HG03039 (cell line): ENCODE measurements at regions not wholly inside any gene's neighbourhood (a gene's known extent, or its start where the extent isn't known, plus 50 kb on each side); places are given as distances from the start of the nearest gene placed in this dataset.
"Not testable (repeated sequence)": the region's sequence is repeated elsewhere in the genome, so short reads cannot be mapped to it uniquely, and the experiment has no call there.

Experiments used
- ATAC-seq: cut with Tn5 transposase; IDR thresholded peaks from one replicate; pipeline ENCODE4 v1.9.1; 2021; ENCODE audit warnings: mild to moderate bottlenecking, moderate library complexity; ENCODE audit not compliant: unreplicated experiment

DNA sequence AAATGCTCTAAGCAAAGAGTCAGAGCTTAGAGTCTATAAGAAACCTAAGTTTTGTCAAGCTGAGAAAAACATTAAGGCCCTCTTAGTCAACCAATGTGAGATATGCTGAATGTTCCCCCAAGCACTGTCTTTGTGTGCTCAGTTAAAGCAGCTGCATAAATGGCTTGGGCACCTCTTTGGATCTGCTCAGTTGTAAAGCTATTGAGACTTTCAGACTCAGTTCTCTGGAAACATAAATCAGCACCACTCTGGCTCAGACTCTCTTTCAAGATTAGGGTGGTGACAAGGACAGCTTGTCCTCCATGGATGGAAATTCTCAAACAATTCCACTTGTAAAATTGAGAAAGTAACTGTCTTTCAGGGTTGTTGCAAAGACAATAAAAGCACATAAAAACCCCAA, 807.9 kb downstream of the PRELID2 start:
- no peak for ATAC-seq

DNA sequence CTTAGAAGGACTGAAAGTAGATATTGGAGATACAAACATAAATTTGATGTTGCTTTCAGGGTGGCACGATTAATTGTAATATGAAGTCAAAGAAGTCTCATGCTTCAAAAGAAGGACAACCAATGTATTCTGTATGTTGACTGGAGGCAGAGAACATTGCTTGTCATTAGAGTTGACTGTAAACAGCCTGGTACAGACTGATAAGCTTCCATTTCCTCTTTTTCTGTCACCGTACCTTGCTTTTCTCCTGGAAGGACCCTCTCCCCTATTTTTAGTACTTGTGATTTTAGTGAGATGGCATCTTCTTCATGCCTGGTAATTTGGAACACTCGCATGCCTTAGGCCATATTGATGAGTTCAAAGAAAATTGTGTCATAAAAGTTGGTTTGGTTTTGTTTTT, 809.4 kb downstream of the PRELID2 start:
- ATAC-seq = no peak

DNA sequence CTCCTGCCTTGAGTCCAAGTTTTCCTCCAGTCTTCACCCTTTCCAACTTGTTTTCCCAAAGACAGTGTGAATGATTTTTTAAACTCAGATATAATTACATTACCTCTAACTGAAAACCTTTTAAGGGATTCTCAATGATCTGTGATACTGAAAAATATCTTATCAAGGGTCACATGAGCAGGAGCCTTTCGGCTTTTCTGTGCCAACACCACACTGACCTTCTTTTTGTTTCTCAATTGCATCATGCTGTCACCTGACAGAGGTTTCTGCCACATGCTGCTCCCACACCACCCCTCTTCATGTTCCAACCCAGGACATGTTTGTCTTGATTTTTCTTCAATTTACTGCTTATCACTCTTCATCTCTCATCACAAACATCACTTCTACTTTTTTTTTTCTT, 820.0 kb downstream of the PRELID2 start:
- no peak for ATAC-seq

DNA sequence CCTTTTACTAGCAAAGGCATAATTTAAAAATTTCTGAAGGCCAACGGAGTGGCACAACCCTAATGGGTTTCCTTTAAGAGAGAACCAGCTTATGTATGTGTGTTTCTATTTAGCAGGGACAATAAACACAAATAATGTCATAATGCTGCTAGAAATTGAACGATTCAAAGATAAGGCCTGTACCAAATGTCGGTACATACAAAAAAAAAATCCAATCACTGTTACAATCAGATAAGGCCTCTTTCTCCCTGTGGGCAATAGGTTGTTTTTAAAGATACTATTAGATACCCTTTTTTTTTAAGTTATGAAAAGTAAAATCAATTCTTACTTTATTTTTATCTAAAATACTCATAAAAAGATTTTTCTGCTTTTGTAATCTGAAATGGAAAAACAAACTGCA, 821.0 kb downstream of the PRELID2 start:
- ATAC-seq = no peak

DNA sequence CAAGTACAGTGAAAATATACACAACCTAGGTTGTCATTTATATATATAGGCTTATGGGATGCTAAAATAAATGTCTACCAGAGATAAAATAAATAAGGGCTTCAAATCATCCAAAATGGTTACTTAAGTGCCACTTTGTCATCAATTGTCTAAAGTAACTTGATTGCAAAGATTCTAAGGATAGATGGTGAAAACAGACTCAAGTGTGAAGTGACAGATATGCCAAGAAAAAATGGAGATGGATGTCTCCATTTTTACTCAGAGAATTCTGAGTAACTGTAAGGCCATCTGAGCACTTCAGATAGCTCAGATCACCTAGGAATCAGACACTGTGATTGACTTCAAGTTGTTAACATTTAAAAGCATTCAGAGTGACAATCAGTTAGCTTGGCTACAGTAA, 824.3 kb downstream of the PRELID2 start:
- ATAC-seq = no peak

DNA sequence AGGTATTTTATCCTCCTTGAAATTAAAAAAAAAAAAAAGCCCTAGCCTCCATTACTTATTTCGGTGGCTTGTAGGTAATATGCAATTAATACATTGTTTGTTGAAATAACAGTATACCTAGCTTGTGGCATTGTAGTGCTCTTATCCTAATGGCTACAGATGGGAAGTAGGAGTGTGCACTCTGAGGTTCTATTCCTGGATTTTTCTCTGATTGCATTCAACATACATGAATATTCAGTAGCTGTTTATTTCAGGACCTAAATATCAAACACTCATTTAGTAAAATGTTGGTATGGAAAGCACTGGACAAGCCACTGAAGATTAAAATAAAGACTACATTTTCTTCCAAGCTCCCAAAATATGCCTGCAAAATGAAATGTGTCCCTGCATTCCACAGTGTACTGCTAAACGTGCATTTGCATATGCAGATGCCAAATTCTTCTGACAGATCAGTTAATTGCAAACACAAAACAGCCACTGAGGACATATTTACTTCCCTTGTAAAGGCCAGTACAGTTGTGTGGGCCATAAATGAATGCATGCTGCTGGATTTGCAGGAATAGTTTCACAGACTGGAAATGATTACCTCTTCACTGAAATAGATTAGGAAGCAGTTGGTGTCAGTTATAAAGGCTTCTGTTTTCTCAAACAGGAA, 826.1 kb downstream of the PRELID2 start:
- ATAC-seq = no peak

DNA sequence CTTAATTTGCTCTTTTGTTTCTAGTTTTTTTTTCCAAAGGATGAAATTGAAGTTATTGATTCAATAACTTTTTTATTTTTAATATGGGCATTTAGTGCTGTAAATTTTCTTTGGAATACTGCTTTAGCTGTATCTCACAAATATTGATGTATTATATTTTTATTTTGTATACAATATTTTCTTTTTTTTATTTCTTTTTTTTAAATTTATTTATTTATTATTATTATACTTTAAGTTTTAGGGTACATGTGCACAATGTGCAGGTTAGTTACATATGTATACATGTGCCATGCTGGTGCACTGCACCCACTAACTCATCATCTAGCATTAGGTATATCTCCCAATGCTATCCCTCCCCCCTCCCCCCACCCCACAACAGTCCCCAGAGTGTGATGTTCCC, 823.7 kb downstream of the KCTD16 start:
- not testable (repeated sequence) for ATAC-seq

DNA sequence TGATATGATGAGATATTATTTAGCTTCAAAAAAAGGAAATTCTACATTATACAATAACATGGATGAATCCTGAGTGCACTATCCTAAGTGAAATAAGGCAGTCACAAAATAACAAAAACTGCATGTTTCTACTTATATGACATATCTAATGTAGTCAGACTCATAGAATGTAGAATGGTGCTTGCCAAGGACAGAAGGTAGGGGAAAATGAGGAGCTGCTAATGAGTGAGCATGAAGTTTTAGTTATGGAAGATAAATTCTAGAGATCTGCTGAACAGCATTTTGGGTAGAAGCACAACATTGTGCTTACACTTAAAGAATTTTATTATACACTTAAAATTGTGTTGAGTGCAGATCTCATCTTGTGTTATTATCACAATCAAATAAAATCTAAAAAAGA, 812.4 kb downstream of the KCTD16 start:
- no peak for ATAC-seq

DNA sequence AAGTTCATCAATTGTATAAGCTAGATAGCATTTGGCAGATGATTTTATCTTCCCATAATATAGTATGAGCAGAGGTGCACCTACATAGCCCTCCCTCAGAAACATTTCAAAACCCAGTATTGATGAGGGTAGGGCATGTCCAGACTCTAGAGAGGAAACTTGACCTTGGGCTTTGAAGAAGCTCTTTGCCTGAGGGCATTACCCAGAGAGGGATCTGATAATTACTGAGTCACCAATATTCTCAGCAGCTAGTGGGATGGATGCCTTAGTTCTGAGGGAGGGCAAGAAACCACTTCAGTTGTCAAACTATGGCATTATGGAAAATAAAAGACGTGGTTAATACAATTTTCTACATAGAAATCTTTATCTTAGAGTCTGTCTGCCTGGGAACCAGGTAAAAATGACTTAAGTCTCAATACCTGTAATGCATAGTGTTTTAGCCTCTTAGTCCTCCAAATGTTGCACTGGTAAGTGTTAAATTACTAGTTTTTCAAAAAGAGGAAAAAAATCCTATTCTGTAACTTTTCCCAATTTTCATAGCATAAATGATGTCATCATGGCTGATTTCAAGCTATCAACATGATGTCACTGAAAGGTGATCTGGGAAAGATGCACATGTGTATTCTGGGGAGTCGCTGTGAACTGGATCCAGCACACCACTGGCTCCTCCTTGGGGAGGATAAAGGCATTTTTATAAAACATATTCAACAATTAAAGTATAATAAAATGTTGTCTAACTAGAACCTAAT, 809.0 kb downstream of the KCTD16 start:
- no peak for ATAC-seq

DNA sequence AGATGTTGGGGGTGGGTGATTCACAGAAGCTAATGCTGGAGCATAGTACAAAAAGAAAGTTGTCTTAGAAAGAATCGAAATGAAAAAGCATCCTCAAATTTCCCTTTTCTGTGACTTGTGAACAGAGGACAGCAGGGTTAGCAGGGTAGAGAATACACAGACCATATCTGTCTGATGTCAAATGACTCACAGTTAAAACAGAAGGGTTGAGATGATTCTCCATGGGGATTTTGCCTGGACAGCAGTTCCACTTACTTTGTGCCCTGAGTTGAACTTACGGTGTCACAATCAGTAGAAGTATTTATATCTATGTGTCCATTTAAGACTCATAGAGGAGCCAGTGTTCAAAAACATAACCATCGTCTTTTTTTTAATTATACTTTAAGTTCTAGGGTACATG, 801.6 kb downstream of the KCTD16 start:
- no peak for ATAC-seq

DNA sequence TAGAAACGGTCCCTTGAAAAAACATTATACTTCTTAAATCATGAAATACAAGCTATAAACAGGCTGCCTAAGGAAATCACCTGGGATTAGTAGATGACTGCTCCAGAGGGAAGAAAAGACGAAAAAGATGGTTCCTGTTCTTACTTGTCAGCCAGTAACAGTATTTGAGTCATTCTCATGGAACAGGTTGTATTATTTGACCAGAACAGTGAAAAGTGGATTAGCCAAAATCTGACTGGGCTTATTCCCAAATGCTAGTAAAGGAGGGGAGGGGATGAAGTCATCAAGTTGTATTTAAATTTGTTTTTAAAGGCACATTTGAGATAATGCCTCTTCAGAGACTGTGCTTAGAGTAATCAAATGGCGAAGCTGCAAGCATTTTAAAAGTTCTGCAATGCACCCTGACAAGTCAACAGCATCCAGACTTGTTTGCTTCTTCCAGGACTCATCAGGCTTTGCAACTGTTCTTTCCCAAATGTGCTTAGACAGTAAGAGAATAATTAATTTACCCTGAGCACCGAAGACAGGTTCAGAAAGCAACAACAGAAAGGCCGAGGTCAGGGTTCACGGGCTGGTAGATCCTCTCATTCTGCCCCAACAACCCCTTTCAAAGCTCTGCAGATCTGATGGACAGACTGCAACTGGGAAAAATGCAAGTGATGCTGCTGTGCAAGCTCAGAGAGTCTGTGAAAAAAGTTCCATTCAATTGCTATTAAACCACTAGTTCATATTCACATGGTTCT, 800.6 kb downstream of the KCTD16 start:
- ATAC-seq = no peak

DNA sequence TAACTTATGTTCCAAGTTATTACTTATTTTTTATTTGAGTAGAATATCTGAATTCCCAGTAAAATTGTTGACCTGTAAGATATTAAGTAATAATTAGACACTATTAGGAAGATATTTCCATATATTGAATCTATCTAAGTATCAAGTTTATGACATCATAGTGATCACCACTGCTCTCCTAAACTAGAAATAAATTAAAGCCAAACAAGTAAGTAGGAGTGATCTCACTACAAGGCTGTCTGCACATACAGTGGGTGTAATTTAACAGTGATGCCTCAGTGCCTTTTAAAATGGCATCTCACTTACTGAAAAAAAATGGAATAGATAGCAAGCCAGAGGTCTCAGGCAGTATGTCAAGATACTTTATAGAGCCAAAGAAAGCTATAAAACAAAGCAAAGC, 789.6 kb downstream of the KCTD16 start:
- no peak for ATAC-seq

DNA sequence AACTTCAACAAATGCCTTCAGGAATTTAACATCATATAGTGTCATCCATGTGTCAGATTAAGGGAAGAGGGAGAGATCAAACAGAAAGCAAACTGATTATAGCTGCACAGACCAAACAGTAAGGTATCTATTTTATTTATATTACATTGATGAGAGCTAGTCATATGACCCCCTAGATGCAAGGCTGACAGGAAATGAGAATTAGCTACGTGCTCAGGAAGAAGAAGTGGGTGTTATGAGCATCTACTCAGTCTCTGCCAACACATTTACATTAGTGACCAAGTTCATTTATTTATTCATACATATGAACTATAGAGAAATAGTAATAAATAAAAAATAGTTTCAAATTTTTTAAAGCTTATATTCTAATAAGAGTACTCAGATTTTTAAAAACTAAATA, 787.3 kb downstream of the KCTD16 start:
- ATAC-seq = no peak

DNA sequence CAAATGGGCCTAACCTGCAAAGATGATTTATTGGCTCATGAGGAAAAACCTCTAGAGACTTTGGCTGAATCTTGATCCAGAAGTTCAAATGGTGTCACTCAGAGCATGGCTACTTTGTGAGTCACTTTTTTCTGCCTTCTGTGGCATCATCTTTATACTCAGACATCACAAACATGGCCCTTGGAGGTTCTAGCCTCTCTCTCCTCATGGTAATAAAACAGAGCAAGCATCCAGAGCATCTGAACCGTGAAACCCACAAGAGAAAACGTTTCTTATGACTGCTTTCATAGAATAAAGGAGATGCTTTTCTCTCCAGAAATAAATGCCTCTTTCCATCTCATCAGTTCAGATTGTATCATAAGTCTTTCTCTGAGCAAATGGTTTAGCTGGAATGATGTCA, 780.3 kb downstream of the KCTD16 start:
- no peak for ATAC-seq

DNA sequence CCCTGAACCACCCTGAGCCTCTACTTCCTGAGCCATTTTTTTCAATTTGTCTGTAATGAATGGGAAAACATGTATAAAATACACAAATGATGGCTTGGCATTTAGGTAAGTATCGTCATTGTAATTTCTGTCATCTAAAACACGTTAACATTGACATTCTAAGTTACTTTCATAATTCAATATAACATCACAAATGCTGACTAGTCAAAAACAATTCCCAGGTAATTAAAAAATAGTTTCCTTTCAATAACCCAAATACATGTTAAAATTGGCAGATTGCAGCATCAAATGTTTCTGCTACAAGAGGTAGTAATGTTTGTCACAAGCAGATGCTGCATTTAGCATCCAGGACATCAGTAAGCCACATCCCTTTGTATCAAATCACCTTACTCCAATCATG, 776.4 kb downstream of the KCTD16 start:
- no peak for ATAC-seq

DNA sequence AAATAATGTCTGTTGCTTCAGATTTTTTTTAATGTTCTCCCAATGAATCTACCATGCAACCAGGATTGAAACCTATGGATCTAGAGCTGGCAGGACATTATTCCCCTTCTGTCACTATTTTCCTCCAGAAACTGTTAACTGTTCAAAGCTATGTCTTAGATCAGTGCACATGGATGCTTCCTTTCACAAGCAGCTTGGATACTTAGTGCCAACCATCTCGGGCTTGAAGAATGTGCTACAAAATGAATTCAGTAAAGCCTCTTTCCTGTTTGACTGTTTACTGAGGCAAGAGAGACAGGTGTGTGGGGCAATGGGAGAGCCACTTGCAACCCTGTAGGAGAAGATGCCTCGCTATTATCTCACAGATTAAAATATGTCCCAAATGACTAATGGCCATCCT, 774.8 kb downstream of the KCTD16 start:
- ATAC-seq = no peak

DNA sequence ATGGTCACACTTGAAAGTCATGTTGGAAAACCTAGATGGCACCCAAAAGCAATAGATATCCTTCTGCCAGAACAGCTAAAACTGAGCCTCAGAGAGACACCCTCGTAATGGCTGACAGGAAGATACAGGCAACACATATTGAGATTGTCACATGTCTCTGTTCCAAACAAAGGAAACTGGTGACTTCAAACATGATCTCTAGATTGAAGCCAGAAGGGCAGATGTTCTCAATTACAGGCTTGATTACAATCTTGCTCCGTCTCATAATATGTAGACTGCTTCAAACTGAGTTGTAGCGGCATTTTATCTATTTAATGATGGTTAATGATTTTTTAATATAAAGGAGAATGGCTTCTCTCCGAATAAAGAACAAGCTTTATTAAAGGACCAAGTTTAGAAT, 774.3 kb downstream of the KCTD16 start:
- ATAC-seq = no peak

DNA sequence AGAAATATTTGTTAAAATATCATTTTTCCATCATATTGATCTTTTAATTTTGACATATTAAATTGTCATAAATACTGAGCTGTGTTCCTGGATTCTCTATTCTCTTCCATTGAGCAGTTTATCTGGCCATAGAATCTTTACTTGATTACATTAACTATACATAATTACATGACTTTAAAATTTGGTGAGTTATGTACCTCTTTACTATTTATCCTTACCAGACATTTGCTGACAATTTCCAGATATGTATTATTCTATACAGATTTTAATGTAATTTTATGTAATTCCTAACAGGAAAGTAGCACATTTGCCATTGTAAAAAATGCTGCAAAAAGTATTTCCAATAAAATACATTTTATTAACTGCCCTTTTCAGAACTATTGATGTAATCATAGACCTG, 770.3 kb downstream of the KCTD16 start:
- ATAC-seq = no peak

DNA sequence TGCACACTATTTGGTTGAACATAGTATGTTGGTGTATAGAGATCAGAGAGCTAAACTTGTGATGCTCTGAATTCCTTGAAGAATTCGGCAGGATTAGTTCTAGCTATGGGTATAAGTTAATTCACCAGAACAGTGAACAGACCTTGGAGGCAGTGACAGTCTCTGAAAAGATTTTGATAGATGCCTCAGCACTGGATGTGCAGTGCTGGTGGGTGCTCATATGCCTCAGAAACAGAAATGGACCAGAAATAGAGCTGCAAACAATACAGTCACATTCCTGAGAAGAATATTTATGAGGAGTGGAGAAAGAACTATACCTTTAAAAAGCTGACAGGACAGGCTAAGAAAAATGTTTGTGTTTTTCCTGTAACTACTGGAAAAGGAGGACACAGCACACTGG, 747.7 kb downstream of the KCTD16 start:
- no peak for ATAC-seq

DNA sequence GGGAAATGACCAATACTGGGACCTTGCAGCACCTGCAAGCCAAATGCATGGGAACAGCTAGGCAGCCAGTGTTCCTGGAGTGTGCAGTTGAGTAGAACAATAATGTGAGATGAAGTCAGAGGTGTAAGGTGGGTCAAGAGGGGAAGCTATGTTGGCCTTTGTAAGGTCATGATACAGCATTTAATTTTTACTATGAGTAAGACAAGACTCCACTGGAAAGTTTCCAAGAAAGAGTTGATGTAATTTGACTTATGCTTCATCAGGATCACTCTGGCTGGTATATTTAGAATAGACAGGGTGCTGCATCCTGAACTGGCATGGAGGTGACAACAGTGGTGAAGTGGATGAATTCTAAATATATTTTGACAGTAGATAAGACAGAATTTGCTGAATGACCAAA, 744.8 kb downstream of the KCTD16 start:
- no peak for ATAC-seq

DNA sequence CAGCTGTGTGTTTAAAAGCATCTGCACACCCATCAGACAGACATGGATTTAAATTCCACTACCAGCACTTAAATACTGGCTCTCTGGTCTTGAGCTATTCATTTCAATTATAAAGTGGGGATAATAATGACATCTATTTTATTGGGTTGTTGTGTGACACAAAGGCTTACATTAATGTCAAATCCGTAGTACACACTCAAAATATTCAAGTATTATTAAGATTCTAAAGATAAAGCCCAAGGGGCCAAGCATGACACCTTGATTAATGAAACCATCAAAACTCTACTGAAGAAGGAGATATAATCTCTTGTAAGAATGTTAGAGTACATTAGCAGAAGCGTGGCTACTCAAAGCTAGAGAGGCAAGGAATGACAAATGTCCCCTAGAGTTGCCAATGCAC, 743.0 kb downstream of the KCTD16 start:
- ATAC-seq = no peak

DNA sequence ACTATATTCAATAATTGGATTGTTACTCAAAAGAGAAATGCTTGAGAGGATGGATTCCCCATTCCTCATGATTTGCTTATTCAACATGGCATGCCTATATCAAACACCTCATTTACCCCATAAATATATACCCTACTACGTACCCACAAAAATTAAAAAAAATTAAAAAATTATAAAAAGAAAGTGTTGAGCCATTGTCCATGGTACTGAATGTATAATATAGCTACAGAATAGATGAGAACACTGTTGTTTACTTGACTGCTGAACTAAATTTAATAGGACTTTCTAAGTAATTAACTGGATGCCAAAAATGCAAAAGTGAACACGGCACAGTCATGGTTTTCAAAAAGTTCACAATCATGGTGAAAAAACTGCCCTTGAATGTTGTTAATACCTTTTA, 725.8 kb downstream of the KCTD16 start:
- ATAC-seq = no peak
